ENCODE measurements at regions not wholly inside any gene's neighbourhood (a gene's known extent, or its start where the extent isn't known, plus 50 kb on each side); places are given as distances from the start of the nearest gene placed in this dataset.

- ChIA-PET POLR2A (ENCODE audit: partially characterized antibody) (no interaction called here), CTCF (ENCODE audit: partially characterized antibody) (interaction anchor here (0.9 to 11.1 kb wide), 11 partner anchors 13 to 380 kb away, joined by 3 to 150 read pairs (median 3); partner anchors contain the start of gene TNFSF4)
- H3K4me3 ChIP-seq (ENCODE audit: extremely low read depth in 1 of 4, insufficient read depth in 2 of 4, low read depth in 3 of 4, low read length in 4 of 4) = no peak overlapping the region
- no peak overlapping the region for H2AFZ ChIP-seq (ENCODE audit: low read length)
- H3K14ac ChIP-seq (ENCODE audit: insufficient read length) = no peak overlapping the region
- no peaks in the 10 kb centered on the region for H3K36me3 ChIP-seq (ENCODE audit: control insufficient read depth in 2 of 4, insufficient read depth in 4 of 4, low read length in 3 of 4)
- no peak overlapping the region for H2BK12ac ChIP-seq (ENCODE audit: low read depth, low read length)
- H4K91ac ChIP-seq (replicated peaks; ENCODE audit: insufficient read length, low read length) = no peak overlapping the region
- H4K5ac ChIP-seq (ENCODE audit: insufficient read length, low read depth, low read length) = no peak overlapping the region
- no peaks in the 10 kb centered on the region for H3K79me2 ChIP-seq (ENCODE audit: control insufficient read depth in 1 of 2, insufficient read depth in 2 of 2, low read length in 2 of 2)
- H3K27ac ChIP-seq (ENCODE audit: low read depth, low read length) = no peak overlapping the region
- H3K4ac ChIP-seq (replicated peaks; ENCODE audit: insufficient read length, low read depth, low read length) = no peak overlapping the region
- TF ChIP-seq RNF2 (IDR thresholded peaks at IDR 0.05; ENCODE audit: borderline replicate concordance, low read depth, low read length, missing control alignments, poor library complexity, severe bottlenecking) (no peak), EP300 (IDR thresholded peaks at IDR 0.05; ENCODE audit: borderline replicate concordance in 1 of 2, low read depth in 2 of 2, low read length in 2 of 2) (no peak), CHD2 (IDR thresholded peaks at IDR 0.05; ENCODE audit: low read length) (no peak)
- H2BK15ac ChIP-seq (ENCODE audit: low read length) = no peak overlapping the region
- H3K79me1 ChIP-seq (ENCODE audit: low read depth, low read length) = no peaks in the 10 kb centered on the region
- H3K4me2 ChIP-seq (ENCODE audit: insufficient read depth in 1 of 2, low read depth in 2 of 2, low read length in 2 of 2) = no peak overlapping the region
- H2BK20ac ChIP-seq (ENCODE audit: low read length) = no peak overlapping the region
- H3K18ac ChIP-seq (ENCODE audit: extremely low read depth, low read length) = no peak overlapping the region
- no peak overlapping the region for H3K9ac ChIP-seq (replicated peaks in 1 of 4; ENCODE audit: extremely low read depth in 1 of 4, low read depth in 3 of 4, low read length in 3 of 4)
- H3K56ac ChIP-seq (replicated peaks; ENCODE audit: insufficient read length, low read depth, low read length) = no peak overlapping the region
- H3K23me2 ChIP-seq (ENCODE audit: low read depth, low read length) = no peaks in the 10 kb centered on the region; the same call in 1 of the 2 replicates
- H2BK120ac ChIP-seq (replicated peaks; ENCODE audit: low read depth, low read length) = no peak overlapping the region
- 95% methylated on average over 1 of the region's 1 CpG; no CpG with 5 or more reads in 1 of the 2 experiments for WGBS, 2 experiments (ENCODE audit: extremely low coverage in 1 of 2, insufficient coverage in 1 of 2, insufficient read length in 1 of 2, insufficient replicate concordance in 2 of 2, low coverage in 1 of 2, low lambda C conversion rate in 2 of 2, missing lambda C conversion rate in 1 of 2)
- DNase-seq (ENCODE audit: low read depth in 1 of 2, low spot score in 2 of 2) (no peak), FAIRE-seq (no peak)
- no peak overlapping the region for H4K8ac ChIP-seq (ENCODE audit: extremely low read depth, insufficient read depth, low read length)
- no peak overlapping the region for H2BK5ac ChIP-seq (ENCODE audit: low read depth, low read length)
- no peak overlapping the region for H2AK5ac ChIP-seq (ENCODE audit: low read depth, low read length)
- peaks cover 0 to 2% (median 0%) of the 10 kb centered on the region in 4 experiments; a peak in 1 of 7 replicates for H3K4me1 ChIP-seq (replicated peaks in 1 of 4; ENCODE audit: control insufficient read depth in 3 of 4, insufficient read depth in 4 of 4, low read length in 3 of 4)
- no peak overlapping the region for H3K23ac ChIP-seq (ENCODE audit: insufficient read length)
- H4K20me1 ChIP-seq (replicated peaks in 1 of 2; ENCODE audit: control insufficient read depth in 1 of 2, insufficient read depth in 2 of 2, low read length in 2 of 2) = no peaks in the 10 kb centered on the region
- H3K9me3 ChIP-seq (ENCODE audit: insufficient read depth in 2 of 2, low read depth in 1 of 2, low read length in 1 of 2) = no peaks in the 10 kb centered on the region
- no peaks in the 10 kb centered on the region for H3K27me3 ChIP-seq (replicated peaks in 1 of 4; ENCODE audit: control insufficient read depth in 3 of 4, extremely low read depth in 1 of 4, insufficient read depth in 3 of 4, low read length in 3 of 4)
These were observed 168.4 kb downstream of the FASLG start for GRCh38 chr1:172827301-172827700.

All from H1 (cell line).